HG02678 (cell line): ENCODE measurements at regions not wholly inside any gene's neighbourhood (a gene's known extent, or its start where the extent isn't known, plus 50 kb on each side); places are given as distances from the start of the nearest gene placed in this dataset.
A peak's percentile ranks its signal among the peaks of the same experiment; 100 is the strongest.
"Not testable (repeated sequence)": the region's sequence is repeated elsewhere in the genome, so short reads cannot be mapped to it uniquely, and the experiment has no call there.

Experiments
- ATAC-seq: cut with Tn5 transposase; IDR thresholded peaks from one replicate; pipeline ENCODE4 v1.9.1; 2021; ENCODE audit warnings: mild to moderate bottlenecking, moderate library complexity; ENCODE audit not compliant: unreplicated experiment

- no peak for ATAC-seq
These were observed 62.1 kb downstream of the ZWINT start for GRCh38 chr10:56298941-56299340.

GRCh38 chr10:56296618-56297017 is 64.4 kb downstream of the ZWINT start:
- no peak for ATAC-seq

GRCh38 chr10:56288403-56288802 is 72.7 kb downstream of the ZWINT start:
- no peak for ATAC-seq

GRCh38 chr10:56286096-56286495 is 75.0 kb downstream of the ZWINT start:
- ATAC-seq: no peak

GRCh38 chr10:56279270-56279669 is 81.8 kb downstream of the ZWINT start:
- ATAC-seq: no peak

GRCh38 chr10:56269181-56269580 is 91.9 kb downstream of the ZWINT start:
- ATAC-seq: no peak

- no peak for ATAC-seq
These were observed 94.9 kb downstream of the ZWINT start for GRCh38 chr10:56266120-56266519.

GRCh38 chr10:56258991-56259390 is 102.1 kb downstream of the ZWINT start:
- no peak for ATAC-seq

- ATAC-seq: no peak
These were observed 102.7 kb downstream of the ZWINT start for GRCh38 chr10:56258378-56258777.

GRCh38 chr10:56255298-56255697 is 105.8 kb downstream of the ZWINT start:
- no peak for ATAC-seq

GRCh38 chr10:56240471-56240870 is 120.6 kb downstream of the ZWINT start:
- ATAC-seq: no peak

GRCh38 chr10:56231436-56231835 is 129.6 kb downstream of the ZWINT start:
- ATAC-seq: no peak

- no peak for ATAC-seq
These were observed 138.8 kb downstream of the ZWINT start for GRCh38 chr10:56222237-56222636.

GRCh38 chr10:56212951-56213350 is 148.1 kb downstream of the ZWINT start:
- no peak for ATAC-seq

GRCh38 chr10:56181607-56182006 is 179.5 kb downstream of the ZWINT start:
- no peak for ATAC-seq

GRCh38 chr10:56178210-56178609 is 182.8 kb downstream of the ZWINT start:
- no peak for ATAC-seq

- ATAC-seq: not testable (repeated sequence)
These were observed 206.0 kb downstream of the ZWINT start for GRCh38 chr10:56155091-56155513.

- no peak for ATAC-seq
These were observed 214.3 kb downstream of the ZWINT start for GRCh38 chr10:56146806-56147205.

GRCh38 chr10:56142092-56142728 is 218.8 kb downstream of the ZWINT start:
- peak; percentile 78 for ATAC-seq

GRCh38 chr10:56139405-56139804 is 221.7 kb downstream of the ZWINT start:
- no peak for ATAC-seq

GRCh38 chr10:56135828-56136227 is 225.2 kb downstream of the ZWINT start:
- ATAC-seq: no peak

- no peak for ATAC-seq
These were observed 237.8 kb downstream of the ZWINT start for GRCh38 chr10:56123247-56123646.

GRCh38 chr10:56116684-56117083 is 244.4 kb downstream of the ZWINT start:
- ATAC-seq: no peak
